GM19452 (cell line): ENCODE measurements at regions not wholly inside any gene's neighbourhood (a gene's known extent, or its start where the extent isn't known, plus 50 kb on each side); places are given as distances from the start of the nearest gene placed in this dataset.
"Not testable (repeated sequence)": the region's sequence is repeated elsewhere in the genome, so short reads cannot be mapped to it uniquely, and the experiment has no call there.

Experiments
- ATAC-seq: cut with Tn5 transposase; IDR thresholded peaks from one replicate; pipeline ENCODE4 v1.9.1; 2021; ENCODE audit not compliant: unreplicated experiment

GRCh38 chr6:78222226-78222625 lies 569.4 kb downstream of the MEI4 start:
- ATAC-seq = no peak

GRCh38 chr6:78231002-78231401 lies 578.2 kb downstream of the MEI4 start:
- no peak for ATAC-seq

GRCh38 chr6:78243519-78243918 lies 590.7 kb downstream of the MEI4 start:
- no peak for ATAC-seq

DNA sequence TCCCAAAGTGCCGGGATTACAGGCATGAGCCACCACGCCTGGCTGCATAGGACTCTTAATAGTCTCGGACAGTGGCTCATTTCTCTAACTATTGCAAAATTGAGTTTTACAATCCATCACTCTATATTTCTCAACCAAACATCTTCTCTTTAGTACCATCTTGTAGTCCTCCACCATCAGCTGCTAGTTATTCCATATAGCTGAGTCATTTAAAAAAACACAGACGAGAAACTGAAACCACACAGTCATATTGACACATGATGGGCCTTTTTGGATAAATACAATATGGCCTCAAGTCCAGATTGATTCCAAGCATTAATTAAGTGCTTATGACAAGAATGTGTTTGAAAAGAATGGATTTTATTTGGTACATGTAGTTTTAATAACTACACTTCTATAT lies 599.1 kb downstream of the MEI4 start:
- ATAC-seq = no peak

GRCh38 chr6:78253618-78254017 lies 600.8 kb downstream of the MEI4 start:
- ATAC-seq = no peak

GRCh38 chr6:78259935-78260334 lies 607.1 kb downstream of the MEI4 start:
- ATAC-seq = no peak

DNA sequence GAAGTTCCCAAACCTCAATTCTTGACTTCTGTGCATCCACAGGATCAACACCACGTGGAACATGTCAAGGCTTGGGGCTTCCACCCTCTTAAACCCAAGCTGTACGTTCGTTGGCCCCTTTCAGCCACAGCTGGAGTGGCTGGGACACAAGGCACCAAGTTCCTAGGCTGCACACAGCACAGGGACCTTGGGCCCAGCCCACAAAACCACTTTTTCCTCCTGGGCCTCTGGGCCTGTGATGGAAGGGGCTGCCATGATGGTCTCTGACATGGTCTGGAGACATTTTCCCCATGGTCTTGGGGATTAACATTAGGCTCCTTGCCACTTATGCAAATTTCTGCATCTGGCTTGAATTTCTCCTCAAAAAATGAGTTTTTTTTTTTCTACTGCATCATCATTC lies 606.9 kb upstream of the IRAK1BP1 start:
- not testable (repeated sequence) for ATAC-seq

DNA sequence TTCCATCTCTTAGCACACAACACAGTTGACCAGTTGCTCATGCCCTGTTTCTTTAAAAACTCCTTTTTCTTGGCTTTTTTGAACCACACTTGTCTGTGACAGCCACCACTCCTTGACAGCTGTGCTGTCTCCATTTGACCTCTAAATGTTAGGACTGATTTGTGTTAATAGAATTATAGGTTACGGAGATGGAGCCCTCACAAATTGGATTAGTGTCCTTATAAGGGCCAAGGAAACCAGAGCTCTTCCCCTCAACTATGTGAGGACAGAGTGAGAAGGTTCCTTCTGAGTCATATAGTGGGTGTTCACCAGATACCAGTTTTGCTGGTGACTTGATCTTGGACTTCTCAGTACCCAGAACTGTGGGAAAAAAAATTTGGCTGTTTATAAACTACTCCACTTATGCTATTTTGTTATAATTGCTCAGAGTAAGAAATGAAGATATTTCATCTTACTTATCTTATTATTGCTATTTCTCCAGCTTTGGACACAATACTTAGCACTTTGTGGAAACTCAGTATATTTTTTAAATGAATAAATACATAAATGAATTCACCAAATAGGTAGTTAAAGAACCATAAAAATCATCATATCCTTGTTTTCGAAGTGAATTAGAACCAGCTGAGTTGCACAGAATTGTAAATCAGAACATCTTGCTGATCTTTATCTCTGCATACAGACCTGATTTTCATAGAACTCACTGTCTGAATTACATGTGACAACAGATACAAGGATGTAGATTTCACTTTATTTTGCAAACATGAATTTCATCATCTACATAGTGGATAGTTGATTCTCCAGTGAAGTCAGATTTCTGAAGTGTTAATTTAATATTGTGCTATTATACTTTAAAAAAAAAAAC lies 598.5 kb upstream of the IRAK1BP1 start:
- ATAC-seq = no peak

DNA sequence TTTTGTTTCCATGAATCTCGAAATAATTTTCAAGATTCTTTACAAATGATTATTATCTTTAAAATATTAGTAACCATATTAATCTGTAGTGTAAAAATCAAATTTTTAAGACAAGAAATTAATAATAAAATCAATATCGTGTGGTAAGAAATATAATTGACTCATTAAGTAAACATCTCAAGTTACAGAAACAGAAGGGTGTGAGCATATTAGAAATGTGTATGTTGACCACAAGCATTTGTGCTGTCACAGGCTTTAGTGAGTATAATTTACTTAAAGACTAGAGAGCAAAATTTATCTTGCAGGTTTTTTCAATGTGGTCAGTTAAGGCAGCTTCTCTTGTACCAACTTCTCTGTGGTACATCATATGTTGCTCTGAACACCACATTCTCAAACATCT lies 566.5 kb upstream of the IRAK1BP1 start:
- no peak for ATAC-seq

- ATAC-seq = no peak
These were observed 564.9 kb upstream of the IRAK1BP1 start for GRCh38 chr6:78302411-78302810.

GRCh38 chr6:78308025-78308424 lies 559.3 kb upstream of the IRAK1BP1 start:
- ATAC-seq = no peak

DNA sequence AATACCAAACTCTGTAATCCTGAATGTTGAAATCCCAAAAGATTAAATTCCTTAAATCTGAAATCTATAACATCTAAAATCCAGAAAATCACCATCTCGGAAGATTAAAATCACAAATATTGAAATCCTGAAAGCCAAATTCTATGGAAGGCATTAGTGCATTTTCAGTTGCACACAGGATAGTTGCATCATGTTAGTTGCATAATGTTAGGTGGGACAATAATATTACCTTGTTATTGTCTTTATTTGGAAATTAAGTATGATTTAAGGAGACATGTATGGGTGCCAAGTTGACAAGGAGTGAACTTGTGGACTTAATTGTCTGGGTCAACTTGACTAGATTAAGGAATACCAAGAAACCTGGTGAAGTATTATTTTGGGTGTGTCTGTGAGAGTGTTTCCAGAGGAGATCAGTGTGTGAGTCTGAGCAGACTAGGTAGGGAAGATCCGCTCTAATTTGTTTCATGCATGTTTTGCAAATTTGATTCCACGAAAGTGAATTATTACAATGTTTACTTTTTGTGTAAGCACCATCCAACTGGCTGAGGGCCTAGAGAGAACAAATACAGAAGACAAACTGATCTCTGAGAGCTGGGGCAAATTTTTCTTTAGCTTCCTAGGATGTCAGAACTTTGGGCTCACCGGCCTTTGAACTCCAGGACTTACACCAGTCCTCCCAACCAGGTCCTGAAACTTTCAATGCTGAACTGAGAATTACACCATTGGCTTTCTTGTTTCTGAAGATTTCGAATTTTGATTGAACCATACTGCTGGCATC lies 545.1 kb upstream of the IRAK1BP1 start:
- ATAC-seq = no peak

GRCh38 chr6:78324213-78324612 lies 543.1 kb upstream of the IRAK1BP1 start:
- ATAC-seq = no peak

DNA sequence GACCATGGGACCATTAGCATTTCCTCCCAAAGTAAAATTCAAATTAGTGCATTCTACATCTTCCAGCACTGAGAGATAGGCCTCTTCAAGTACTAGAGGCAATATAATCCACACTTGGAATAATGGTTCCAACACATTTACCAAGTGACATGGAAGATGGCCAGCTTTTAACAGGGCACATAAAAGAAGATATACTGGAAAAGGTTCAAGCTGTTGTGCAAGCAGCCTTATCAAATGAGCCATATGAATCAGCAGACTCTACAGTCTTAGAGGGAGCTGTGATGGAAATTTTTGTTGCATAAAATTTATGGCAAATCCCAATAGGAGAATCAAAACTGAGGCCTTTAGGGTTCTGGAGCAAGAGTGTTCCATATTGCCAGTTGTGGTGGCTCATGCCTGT lies 526.6 kb upstream of the IRAK1BP1 start:
- ATAC-seq = no peak

DNA sequence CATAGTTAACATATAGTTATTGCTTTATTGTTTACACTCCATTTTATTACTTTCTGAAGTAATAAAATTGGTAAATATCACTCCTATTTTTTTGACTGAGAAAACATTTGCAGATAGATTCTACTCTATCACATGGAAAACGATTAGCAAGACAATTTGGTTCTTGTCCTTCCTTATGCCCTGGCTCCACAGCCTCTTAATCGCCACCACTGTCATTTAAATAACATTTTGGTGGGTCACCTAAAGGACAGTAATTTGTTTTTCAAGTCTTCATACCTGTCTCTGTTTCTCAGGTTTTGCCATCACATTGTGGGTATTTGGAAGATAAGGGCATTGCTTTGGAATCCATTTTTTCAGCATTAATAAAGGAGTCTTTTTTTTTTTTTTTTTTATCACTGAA lies 521.5 kb upstream of the IRAK1BP1 start:
- no peak for ATAC-seq

DNA sequence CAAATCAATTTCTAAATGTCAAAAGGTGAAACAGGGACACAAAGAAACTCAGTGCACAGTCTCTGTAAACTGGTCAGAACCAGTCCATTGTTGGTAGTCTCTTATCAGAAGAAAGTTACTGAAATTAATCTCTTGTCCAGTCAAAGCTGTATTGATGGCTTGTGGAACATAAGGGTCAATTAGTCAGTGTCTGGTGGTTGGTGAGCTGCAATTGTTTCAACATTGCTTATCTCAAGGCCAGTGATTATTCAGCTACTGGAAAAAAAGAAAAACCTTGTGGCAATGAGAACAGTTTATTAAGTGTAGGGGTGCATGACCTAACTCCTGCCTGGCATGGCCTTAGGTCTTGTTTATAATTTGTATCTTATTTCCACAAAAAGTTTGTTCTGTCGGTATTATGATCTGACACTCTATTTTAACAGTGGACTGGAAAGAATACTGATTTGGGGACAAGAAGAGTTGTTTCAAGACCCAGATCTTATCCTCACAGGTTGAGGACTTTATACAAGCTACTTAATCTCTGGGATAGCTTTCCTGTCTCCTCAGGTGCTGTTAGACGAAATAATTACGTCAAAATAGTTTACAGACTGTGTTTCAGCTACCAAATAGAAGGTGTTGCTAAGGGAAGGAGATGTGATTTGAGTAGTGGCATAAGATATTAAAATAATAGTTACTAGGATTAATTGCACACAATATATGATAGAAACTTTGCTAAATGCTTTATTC lies 520.0 kb upstream of the IRAK1BP1 start:
- ATAC-seq = no peak

- no peak for ATAC-seq
These were observed 514.3 kb upstream of the IRAK1BP1 start for GRCh38 chr6:78353040-78353439.

DNA sequence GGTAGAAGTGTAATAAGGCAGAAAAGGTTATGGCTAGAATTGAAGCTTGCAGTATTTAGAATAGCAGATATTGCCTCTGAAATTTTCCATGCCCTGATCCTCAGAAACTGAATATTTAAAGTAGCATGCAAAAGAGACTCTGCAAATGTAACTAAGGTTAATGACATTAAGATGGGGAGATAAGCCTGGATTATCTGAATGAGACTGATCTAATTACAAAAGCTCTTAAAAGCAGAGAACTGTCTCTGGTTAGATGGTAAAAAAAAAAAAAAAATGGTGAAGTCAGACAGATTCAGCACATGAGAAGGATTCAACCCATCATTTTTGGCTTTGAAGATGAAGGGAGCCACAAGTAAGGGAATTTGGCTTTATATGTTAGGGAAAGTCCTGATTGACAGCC lies 503.7 kb upstream of the IRAK1BP1 start:
- ATAC-seq = no peak

- no peak for ATAC-seq
These were observed 501.9 kb upstream of the IRAK1BP1 start for GRCh38 chr6:78365473-78365872.

- ATAC-seq = no peak
These were observed 490.3 kb upstream of the IRAK1BP1 start for GRCh38 chr6:78377056-78377455.

DNA sequence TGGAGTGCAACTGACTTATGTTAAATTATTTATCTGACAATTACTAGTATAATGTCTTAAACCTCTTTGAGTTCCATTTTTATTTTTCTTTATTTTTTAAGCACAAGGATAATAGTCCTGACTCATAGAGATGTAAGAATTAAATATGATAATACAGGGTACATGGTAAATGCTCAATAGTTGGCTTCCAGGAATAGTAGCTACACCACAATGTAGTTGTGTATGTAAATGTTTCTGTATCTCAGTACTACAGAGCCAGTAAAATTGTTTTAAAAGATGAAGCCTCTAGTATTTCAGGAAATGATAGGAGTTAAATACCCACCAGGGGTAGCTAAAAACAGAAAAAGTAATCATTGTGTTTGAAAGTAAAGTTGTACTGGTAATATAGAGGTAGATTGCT lies 487.4 kb upstream of the IRAK1BP1 start:
- ATAC-seq = no peak

- no peak for ATAC-seq
These were observed 486.8 kb upstream of the IRAK1BP1 start for GRCh38 chr6:78380541-78380940.
